ENCODE measurements at regions not wholly inside any gene's neighbourhood (a gene's known extent, or its start where the extent isn't known, plus 50 kb on each side); places are given as distances from the start of the nearest gene placed in this dataset.

DNA sequence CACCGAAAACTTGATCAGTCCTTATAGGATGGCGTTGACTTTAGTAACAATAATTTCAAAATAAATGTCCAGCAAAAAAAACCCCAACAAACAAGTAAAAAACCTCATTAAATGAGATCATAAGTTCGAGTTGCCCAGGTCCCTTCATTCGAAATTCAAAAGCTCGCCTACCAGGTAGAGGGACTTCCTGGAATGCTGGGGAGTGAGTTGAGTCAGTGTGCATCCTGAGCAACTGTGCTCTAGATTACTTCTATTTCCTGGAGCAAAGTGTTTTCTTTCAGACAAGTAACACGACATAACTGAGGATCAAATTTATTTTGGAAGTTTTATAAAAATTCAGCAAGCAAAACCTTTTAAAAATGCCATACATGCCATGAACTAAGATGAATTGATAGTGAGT is 511.9 kb upstream of the CITED2 start:
- no peaks in the 10 kb centered on the region for H3K9me2 ChIP-seq (ENCODE audit: low read depth, low read length)
- H3K4me2 ChIP-seq (ENCODE audit: low read length), result no peak overlapping the region
- H3K79me2 ChIP-seq (ENCODE audit: insufficient read depth, low read length), result no peaks in the 10 kb centered on the region
- no peaks in the 10 kb centered on the region for H3K4me1 ChIP-seq (ENCODE audit: insufficient read depth, low read length, severe bottlenecking)
- H3K27ac ChIP-seq (ENCODE audit: low read depth, low read length, poor library complexity, severe bottlenecking), result no peak overlapping the region
- no peak for TF ChIP-seq EZH2 (IDR thresholded peaks at IDR 0.05; ENCODE audit: borderline replicate concordance, low read length)
- TF ChIP-seq, protein P1, sequence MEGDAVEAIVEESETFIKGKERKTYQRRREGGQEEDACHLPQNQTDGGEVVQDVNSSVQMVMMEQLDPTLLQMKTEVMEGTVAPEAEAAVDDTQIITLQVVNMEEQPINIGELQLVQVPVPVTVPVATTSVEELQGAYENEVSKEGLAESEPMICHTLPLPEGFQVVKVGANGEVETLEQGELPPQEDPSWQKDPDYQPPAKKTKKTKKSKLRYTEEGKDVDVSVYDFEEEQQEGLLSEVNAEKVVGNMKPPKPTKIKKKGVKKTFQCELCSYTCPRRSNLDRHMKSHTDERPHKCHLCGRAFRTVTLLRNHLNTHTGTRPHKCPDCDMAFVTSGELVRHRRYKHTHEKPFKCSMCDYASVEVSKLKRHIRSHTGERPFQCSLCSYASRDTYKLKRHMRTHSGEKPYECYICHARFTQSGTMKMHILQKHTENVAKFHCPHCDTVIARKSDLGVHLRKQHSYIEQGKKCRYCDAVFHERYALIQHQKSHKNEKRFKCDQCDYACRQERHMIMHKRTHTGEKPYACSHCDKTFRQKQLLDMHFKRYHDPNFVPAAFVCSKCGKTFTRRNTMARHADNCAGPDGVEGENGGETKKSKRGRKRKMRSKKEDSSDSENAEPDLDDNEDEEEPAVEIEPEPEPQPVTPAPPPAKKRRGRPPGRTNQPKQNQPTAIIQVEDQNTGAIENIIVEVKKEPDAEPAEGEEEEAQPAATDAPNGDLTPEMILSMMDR (IDR thresholded peaks at IDR 0.05; ENCODE audit: low read length), result no peak
- no peaks in the 10 kb centered on the region for H3K9me3 ChIP-seq (ENCODE audit: low read length)
- no peak overlapping the region for H2AFZ ChIP-seq (ENCODE audit: low read length)
- H3K9ac ChIP-seq (ENCODE audit: low read length), result no peak overlapping the region
- no peaks in the 10 kb centered on the region for H3K36me3 ChIP-seq (ENCODE audit: insufficient read depth, low read length)
- no peaks in the 10 kb centered on the region for H3F3A ChIP-seq (ENCODE audit: insufficient read depth, low read length)
- H3K4me3 ChIP-seq (ENCODE audit: low read depth, low read length, poor library complexity, severe bottlenecking), result no peak overlapping the region
- no peaks in the 10 kb centered on the region for H3K27me3 ChIP-seq (ENCODE audit: insufficient read depth, low read length)
- no peaks in the 10 kb centered on the region for H4K20me1 ChIP-seq (ENCODE audit: insufficient read depth, low read length)

DNA sequence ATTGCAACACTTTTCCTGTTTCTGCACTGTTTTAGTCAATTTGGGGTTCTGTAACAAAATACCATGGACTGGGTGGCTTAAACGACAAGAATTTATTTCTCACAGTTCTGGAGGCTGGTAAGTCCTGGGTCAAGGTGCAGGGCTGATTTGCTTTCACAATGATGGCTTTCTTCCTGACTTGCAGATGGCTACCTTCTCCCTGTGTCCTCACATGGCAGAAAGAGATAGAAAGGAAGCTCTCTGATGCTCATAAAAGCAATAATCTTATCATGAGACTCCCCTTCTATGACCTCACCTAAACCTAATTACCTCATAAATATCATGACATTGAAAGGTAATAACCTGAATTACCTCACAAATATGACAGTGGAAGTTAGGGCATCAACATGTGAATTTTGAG is 511.5 kb upstream of the CITED2 start:
- no peak for TF ChIP-seq EZH2 (IDR thresholded peaks at IDR 0.05; ENCODE audit: borderline replicate concordance, low read length)
- no peak overlapping the region for H2AFZ ChIP-seq (ENCODE audit: low read length)
- H3K4me1 ChIP-seq (ENCODE audit: insufficient read depth, low read length, severe bottlenecking), result no peaks in the 10 kb centered on the region

DNA sequence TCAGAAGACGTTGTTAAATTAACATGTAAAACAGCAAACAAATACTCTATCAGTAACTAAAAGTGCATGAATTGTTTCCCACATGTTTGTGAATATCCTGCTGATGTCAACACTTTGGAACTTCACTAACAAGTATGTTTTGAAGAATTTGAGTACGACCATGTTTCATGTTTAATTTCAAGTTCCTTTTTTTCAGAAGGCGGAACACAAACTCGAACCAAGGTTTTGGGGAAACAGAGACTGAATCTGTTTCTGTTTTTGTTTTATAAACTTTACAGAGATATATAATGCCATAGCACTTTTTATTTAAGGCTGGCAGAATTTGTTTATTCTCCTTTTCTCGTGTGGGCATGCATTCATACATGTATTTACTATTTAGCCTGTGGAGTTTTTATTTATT is 509.3 kb upstream of the CITED2 start:
- Histone ChIP-seq H3K27me3 (ENCODE audit: insufficient read depth, low read length) (no peaks in the 10 kb centered on the region), H3K4me3 (ENCODE audit: low read depth, low read length, poor library complexity, severe bottlenecking) (no peak overlapping the region), H3K36me3 (ENCODE audit: insufficient read depth, low read length) (no peaks in the 10 kb centered on the region), H3K79me2 (ENCODE audit: insufficient read depth, low read length) (no peaks in the 10 kb centered on the region), H3F3A (ENCODE audit: insufficient read depth, low read length) (no peaks in the 10 kb centered on the region), H3K4me1 (ENCODE audit: insufficient read depth, low read length, severe bottlenecking) (no peaks in the 10 kb centered on the region), H3K9me3 (ENCODE audit: low read length) (no peaks in the 10 kb centered on the region), H2AFZ (ENCODE audit: low read length) (no peak overlapping the region), H3K9me2 (ENCODE audit: low read depth, low read length) (no peaks in the 10 kb centered on the region), H3K27ac (ENCODE audit: low read depth, low read length, poor library complexity, severe bottlenecking) (no peak overlapping the region), H3K4me2 (ENCODE audit: low read length) (no peak overlapping the region), H4K20me1 (ENCODE audit: insufficient read depth, low read length) (no peaks in the 10 kb centered on the region), H3K9ac (ENCODE audit: low read length) (no peak overlapping the region)
- TF ChIP-seq, protein P1 (IDR thresholded peaks at IDR 0.05; ENCODE audit: low read length), result no peak
- no peak for TF ChIP-seq EZH2 (IDR thresholded peaks at IDR 0.05; ENCODE audit: borderline replicate concordance, low read length)

More for the DNA sequence above, 511.5 kb upstream of the CITED2 start:
- Histone ChIP-seq H3K79me2 (ENCODE audit: insufficient read depth, low read length) (no peaks in the 10 kb centered on the region), H3K9me3 (ENCODE audit: low read length) (no peaks in the 10 kb centered on the region), H3K9ac (ENCODE audit: low read length) (no peak overlapping the region), H3K36me3 (ENCODE audit: insufficient read depth, low read length) (no peaks in the 10 kb centered on the region), H3K27me3 (ENCODE audit: insufficient read depth, low read length) (no peaks in the 10 kb centered on the region), H3F3A (ENCODE audit: insufficient read depth, low read length) (no peaks in the 10 kb centered on the region), H3K4me2 (ENCODE audit: low read length) (no peak overlapping the region), H3K27ac (ENCODE audit: low read depth, low read length, poor library complexity, severe bottlenecking) (no peak overlapping the region), H3K9me2 (ENCODE audit: low read depth, low read length) (no peaks in the 10 kb centered on the region), H3K4me3 (ENCODE audit: low read depth, low read length, poor library complexity, severe bottlenecking) (no peak overlapping the region), H4K20me1 (ENCODE audit: insufficient read depth, low read length) (no peaks in the 10 kb centered on the region)

DNA sequence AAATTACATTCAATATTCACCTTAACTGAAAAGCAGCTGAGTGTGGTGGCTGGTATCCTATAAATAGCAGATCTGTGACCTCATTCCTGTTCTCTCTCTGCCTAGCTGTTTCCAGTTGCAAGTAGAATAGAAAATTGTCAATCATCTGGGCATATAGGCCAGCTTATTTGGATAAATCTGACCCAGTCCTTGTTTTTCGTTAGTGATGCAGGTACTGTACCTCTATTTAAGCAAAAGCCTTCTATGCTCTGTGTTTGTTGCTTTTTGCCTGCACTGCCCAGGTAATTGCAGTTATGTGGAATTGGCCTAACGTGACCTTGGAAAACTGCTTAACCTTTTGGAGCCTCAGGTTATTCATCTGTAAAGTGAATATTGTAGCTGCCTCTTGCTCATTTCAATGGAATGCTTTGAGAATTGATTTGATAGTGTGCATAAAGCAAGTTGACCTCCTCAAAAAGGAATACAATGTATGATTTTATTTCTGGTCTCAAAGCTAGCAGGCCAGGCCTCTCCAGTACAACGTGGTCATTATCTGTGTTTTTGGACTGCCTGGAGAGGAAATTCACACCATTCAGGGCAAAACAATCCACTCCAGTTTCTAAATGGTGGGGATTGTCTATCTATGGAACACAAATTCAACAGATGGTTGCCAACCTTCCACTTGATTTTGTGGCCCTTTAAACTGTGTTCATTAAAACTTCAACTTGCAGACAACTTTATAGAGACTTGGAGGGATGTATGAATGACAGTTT is 508.7 kb upstream of the CITED2 start:
- Histone ChIP-seq H3K4me1 (ENCODE audit: insufficient read depth, low read length, severe bottlenecking) (no peaks in the 10 kb centered on the region), H3K27ac (ENCODE audit: low read depth, low read length, poor library complexity, severe bottlenecking) (no peak overlapping the region), H4K20me1 (ENCODE audit: insufficient read depth, low read length) (no peaks in the 10 kb centered on the region), H3K79me2 (ENCODE audit: insufficient read depth, low read length) (no peaks in the 10 kb centered on the region), H3K27me3 (ENCODE audit: insufficient read depth, low read length) (no peaks in the 10 kb centered on the region), H2AFZ (ENCODE audit: low read length) (no peak overlapping the region), H3F3A (ENCODE audit: insufficient read depth, low read length) (no peaks in the 10 kb centered on the region), H3K4me2 (ENCODE audit: low read length) (no peak overlapping the region), H3K4me3 (ENCODE audit: low read depth, low read length, poor library complexity, severe bottlenecking) (no peak overlapping the region), H3K9me2 (ENCODE audit: low read depth, low read length) (no peaks in the 10 kb centered on the region), H3K36me3 (ENCODE audit: insufficient read depth, low read length) (no peaks in the 10 kb centered on the region), H3K9ac (ENCODE audit: low read length) (no peak overlapping the region), H3K9me3 (ENCODE audit: low read length) (no peaks in the 10 kb centered on the region)
- TF ChIP-seq, protein P1 (IDR thresholded peaks at IDR 0.05; ENCODE audit: low read length), result no peak
- TF ChIP-seq EZH2 (IDR thresholded peaks at IDR 0.05; ENCODE audit: borderline replicate concordance, low read length), result no peak
